ENCODE measurements at regions not wholly inside any gene's neighbourhood (a gene's known extent, or its start where the extent isn't known, plus 50 kb on each side); places are given as distances from the start of the nearest gene placed in this dataset.

DNA sequence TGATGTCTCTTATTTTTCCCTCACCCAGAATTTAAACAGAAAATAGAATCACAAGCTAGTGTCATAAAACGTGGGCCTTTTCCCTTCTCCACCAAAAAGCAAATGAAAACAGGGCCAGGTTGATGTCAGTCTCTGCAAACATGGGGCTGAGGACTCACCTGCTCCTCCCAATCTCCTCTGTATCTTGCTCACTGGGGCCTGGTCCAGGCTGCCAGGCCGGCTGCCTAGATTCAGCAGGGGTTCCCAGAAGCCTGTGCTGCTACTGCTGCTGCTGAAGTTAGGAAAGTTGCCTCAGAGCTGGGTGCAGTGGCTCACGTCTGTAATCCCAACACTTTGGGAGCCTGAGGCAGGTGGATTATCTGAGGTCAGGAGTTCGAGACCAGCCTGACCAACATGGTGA lies 84.3 kb downstream of the PCDH1 start:
- TF ChIP-seq CTCF (IDR thresholded peaks at IDR 0.05) (no peak), POLR2A (IDR thresholded peaks at IDR 0.05) (no peak)

Measured in esophagus squamous epithelium (tissue), 4 donors.